Bone marrow (tissue), 2 donors: ENCODE measurements at regions not wholly inside any gene's neighbourhood (a gene's known extent, or its start where the extent isn't known, plus 50 kb on each side); places are given as distances from the start of the nearest gene placed in this dataset.

ENCODE experiments used
- DNase-seq, 2 donors: peaks; one replicate each; lab custom pipeline; 2025; lab: John Stamatoyannopoulos, UW

DNA sequence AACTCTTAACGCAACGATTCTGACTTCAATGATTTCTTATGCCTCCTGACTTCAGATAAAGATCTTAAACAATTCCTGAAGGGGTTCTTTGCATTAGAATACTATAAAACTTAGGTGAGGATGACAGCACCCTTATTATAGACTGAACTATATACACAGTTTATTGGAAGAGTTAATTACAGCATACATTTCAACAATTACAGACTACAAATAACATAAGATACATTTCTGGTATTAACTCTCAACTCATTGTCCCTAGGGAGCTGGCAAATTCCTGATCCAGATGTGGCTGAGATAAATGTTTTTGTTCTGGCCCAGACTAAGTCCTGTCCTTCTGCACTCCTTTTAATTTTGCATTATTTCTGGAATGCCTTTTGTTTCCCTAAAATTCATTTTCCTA lies 155.5 kb upstream of the TMC3 start:
- DNase-seq = no peak

DNA sequence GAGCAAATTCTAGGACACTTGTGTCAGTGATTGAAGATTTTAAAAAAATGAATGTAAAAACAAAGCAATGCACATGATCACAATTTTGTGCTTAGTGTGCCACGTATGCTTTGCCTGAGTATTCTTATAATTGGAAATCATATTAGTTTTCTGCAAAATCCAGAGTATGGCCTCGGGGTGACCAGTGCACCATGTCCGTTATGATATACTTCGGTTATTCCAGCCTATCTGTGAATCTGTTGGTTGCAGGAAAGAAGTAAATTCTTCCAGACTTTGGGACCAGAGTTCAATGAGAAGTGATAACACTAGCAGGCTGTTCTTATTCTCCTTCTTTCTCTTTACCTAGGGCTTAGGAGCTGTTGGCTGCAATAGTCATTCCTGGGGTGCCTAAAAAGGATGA lies 152.0 kb upstream of the TMC3 start:
- DNase-seq = no peak

DNA sequence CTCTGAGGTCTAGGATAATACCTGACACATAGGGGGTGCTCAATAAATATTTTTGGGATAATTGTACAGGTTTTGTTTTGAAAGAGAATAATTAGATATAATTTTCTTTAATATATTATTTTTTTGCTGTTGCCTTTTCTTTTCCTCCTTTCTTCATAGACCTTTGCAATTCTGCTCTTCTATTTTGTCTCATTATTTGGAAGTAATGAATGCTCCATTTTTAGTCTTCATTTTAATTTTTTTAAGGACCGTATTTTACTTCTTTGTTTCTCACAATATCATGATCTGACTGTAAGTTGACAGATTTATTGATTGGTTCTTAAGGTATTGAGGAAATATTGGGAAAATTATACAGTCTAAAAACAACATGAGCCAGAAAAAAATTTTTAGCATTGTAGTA lies 150.5 kb upstream of the TMC3 start:
- no peak for DNase-seq

DNA sequence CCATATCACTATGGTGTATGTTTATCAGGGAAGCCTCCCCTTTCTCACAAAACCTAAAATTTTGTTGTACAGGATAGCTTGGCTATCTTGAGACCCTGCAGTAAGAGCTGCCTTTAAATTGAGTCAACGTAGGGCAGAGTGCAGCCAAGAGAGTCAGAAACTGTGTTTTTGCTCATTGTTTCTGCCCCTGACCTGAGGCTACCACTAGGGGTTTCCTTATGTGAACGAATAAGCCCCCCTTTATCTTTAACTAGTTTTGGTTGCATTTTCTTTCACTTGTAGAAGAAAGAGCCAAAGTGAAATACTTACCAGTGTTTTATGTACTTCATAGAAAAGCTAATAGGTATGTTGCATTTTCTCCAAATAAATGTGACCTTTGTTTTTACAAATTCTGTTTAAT lies 149.9 kb upstream of the TMC3 start:
- no peak for DNase-seq

DNA sequence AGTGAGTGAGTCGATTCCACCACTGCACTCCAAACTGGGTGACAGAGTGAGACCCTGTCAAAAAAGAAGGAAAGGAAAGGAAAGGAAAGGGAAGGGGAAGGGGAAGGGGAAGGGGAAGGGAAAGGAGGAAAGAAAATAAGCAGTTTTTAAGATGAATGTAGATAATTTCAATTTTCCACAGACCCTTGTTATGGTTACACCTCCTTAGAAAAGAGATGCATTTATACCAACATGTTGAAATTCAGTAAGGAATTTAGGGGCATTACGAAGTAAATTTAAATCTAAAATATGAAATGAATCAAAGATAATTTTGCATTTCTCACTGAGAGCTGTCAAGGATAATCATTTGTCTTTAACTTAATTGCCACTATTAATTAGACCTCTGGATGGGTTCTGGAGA lies 146.5 kb upstream of the TMC3 start:
- no peak for DNase-seq

DNA sequence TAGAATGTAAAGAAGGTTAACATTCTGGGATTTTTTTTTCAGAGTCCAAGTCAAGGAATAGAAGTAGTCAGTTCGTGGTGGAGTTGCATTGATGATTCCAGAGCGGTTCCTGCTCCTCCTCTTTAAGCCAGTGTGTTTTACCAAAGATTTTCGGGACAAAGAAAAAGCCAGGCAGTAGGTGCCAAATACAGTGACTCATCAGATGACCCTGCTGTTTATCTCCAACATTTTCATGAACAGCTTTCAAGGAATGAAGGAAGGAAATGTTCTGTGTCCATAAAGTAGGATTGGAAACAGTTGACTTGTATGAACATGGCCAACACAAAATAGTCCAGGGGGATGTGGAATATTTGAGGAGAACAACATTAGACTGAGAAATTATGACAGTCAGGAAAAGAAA lies 142.4 kb upstream of the TMC3 start:
- DNase-seq = no peak

DNA sequence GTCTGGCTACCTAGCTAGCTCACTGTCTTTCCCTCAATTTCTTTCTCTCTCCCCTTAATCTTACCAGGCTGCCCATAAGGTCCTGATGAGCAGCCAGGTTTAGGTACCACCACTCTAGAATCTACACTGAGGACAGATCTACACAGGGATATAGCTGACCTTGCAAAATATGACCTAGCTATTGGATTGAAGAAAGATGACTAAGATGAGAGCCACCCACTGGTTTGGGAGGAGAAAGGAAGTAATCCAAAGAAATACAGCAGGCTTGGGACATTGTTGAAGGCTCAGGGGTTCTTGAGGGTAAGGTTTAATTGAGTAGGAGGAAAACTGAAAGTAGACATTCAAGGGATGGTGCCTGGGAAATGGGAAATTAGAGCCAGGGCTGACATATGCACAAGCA lies 142.0 kb upstream of the TMC3 start:
- no peak for DNase-seq

DNA sequence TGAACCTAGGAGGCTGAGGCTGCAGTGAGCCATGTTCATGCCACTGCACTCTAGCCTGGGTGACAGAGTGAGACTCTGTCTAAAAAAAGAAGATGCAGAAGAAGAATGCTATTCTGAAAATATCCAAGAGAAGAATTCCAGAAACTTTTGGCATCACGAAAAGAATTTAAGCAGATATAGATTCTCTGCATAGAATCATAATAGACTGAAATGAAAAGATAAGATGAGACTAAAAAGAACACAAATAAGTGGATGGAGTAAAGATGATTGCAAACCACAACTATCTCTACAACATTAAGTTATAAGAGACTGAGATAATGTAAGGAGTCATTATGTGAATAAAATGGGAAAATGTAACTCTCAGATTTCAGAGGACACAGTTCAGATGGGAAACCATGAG lies 140.7 kb upstream of the TMC3 start:
- no peak for DNase-seq

DNA sequence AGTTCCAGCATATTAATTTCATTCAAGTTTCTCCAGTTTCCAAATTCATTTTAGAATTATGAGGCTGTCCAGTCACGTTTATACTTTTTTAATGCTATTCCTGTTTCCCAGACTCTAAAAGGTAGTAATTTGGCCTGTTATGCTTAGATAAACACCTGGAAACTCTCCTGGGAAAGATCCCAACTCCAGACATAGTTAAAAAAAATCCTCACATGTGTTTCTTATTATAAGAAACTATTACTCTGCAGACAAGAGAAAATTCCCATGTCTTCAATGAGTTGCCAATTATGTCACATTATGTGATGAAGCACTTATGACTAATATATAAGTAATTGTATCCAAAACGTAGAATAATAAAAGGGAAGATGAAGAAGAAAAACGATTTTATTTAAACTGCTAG lies 137.1 kb upstream of the TMC3 start:
- DNase-seq = no peak

DNA sequence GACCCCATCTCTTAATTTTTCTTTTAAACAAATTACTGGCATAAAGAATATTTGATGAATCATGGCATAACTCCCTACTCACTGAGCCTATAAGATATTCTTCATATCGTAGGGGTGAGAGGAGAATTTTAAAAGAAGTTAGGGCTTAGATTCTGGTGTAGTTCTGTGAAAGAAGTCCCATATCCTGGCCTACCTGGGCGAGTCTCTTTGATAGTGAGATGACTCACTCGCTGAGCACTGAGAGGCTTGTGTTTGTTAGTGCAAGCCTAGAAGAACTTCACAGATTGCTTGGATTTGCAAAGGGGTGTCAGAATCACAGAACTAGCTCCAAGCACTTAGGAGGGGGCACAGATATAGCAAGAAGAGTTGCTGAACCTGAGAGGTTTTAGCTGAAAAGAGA lies 133.8 kb upstream of the TMC3 start:
- DNase-seq = no peak

DNA sequence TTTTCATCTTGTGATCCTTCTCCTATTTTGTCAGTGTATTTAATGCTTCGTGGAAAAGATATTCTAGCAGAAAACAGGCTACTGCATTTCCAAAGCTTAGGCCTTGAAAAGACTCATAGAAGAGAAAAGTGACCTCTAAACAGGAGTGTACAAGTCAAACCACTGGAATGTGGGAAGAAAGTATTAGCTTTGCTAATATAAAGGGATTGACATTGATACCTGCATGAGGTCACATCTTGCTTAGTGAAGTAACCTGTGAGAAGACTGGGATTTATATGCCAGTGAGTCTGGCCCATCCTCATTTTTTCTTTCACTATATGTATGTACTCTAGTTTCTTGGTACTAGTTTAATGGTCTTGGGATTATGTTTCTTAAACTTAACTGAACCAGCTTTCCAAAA lies 132.9 kb upstream of the TMC3 start:
- DNase-seq = no peak

DNA sequence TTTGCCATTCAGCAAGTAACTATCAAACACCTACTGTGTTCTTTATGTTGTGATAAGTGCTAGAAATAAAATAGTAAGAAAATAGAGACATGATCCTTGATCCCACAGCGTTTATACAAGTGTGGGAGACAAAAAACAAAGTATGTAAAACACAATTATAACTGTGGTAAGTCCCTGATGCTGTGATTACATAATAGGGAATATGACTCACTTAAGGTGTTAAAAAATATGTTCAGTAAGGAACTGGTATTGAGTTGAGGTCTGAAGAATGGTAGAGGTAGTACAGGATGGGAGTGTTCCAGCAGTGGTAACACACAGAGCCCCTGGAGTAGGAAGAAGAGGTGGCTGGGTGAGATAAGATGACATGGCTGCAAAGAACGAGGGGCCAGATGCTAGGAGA lies 132.1 kb upstream of the TMC3 start:
- no peak for DNase-seq

DNA sequence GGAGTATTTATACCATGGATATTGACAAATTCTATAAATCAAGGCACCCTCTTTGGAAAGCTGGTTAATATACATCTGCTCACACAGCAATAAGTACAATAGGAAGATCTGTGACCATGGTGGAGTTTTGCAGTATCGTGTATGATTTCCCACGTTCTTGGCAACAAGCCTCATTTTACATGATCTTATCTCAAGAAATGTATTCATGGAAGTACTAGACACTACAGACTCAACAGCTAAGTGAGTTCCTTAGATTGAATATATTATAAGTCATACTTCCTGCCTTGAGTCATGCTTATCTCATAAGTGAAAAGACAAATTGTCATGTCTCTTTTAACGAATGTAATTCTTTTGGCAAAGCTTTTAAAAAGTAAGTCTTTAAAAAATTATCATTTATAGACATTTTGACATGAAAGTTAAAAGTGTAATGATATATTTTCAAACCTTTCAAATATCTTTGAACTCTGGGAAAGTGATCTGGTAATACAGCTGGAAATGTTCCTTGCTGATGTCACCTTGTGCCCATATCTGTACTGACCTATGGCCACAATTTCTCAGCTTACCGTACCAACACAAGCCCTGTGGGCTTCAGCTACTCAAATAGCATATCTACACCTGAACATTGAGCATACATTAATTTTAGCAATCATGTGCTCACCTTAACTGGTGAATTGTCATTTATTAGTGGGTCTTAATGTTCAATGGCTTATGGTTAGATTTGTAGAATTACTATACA lies 130.3 kb upstream of the TMC3 start:
- peak in 1 of 2 donors; percentile 56 for DNase-seq

DNA sequence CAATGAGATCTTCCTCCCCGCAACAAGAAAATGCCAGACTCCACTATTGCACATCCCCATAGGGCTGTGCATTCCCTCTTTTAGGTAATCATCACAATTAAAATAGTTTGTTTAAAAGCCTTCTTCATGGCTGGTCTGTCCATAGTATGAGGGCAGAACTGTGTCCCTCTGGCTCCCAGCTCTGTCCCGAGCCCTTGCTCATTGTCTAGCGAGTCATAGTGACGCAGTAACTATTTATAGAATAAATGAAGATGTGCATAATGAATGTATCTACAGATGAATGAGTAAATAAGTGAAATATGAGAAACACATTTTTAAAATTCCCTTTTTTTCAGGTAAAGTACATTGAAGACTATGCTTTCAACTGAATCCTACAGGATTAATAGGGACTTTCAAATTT lies 128.4 kb upstream of the TMC3 start:
- no peak for DNase-seq

DNA sequence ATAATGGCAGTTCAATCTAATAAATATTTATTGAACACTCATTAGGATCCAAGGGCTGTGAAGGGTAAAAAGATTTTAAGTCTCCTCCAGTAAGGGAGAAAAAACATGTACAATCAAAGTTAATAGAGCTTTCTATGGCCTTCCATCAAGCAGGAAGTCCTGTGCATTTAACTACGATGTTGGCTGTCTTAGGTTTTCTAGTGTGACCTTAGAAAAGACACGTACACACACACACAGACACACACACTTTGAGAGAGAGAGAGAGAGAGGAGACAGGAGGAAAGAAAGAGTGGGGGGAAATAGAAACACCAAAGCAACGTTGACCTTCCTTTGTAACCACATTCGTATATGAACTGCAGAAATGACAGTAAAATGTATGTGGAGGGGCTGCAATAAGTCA lies 126.1 kb upstream of the TMC3 start:
- DNase-seq = no peak

DNA sequence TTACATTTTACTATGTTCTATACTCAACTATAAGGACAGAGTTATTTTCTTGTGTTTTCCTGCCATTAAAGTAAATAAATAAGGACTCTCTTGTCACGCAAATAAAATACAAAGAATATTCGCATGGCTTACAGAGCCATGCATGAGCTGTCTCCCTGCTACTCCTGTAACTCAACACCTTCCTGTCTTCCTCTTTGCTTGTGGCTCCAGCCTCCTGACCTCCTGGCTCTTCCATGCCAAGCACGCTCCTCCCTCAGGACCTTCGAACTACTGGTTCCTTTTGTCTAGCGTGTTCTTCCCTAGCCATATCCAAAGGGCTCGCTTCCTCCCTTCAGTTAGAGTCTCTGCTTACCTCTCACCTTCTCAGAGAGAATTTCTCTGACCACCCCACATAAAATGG lies 124.3 kb upstream of the TMC3 start:
- DNase-seq = no peak

DNA sequence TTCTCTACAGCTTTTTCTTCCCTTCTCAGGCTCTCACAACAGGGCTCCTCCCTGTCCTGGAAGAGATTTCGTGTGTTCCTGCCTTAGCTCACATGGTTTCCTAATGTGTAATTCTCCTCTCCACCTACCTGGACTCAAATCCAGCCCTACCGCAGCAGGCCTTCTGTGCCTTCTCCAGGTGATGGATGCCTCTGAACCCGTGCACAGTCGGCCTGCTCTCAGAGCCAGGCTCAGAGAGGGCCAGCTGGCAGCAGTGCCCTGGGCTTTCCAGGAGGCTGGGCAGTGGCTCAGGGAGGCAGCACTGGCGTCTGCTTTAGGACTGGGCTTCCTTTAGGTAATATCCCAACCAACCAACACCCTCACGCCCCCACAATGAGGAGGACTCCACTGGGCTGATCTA lies 123.2 kb upstream of the TMC3 start:
- DNase-seq = no peak

DNA sequence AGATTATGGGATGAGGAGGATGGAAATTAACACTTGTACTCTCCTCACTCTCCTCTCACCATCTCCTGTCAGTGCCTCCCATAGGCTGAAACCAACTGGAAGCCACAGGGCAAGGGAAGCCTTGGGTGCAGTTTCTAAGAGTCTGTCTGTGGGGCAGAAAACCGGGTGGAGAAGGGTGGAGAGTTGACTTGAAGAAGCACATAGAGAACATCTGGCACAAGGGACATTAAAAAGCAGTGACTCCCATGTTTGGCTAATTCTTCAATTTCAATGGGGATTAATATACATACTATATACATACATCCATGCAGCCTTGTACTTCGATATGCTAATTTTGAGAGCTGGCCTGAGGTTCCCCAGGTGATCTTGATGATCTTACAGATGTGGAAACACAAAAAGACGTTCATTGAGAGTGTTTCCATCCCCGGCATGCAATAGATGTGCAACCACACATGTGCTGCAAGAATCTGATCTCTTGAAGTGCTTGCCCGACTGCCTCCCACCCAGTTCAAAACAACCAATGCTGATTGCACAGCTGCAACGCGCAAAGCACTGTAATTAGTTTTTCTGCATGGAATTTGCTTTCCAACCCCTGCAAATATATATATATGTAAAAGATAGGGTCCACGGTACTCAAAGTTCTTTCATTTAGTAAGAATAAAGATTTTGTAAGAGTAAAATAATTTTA lies 121.9 kb upstream of the TMC3 start:
- no peak for DNase-seq

DNA sequence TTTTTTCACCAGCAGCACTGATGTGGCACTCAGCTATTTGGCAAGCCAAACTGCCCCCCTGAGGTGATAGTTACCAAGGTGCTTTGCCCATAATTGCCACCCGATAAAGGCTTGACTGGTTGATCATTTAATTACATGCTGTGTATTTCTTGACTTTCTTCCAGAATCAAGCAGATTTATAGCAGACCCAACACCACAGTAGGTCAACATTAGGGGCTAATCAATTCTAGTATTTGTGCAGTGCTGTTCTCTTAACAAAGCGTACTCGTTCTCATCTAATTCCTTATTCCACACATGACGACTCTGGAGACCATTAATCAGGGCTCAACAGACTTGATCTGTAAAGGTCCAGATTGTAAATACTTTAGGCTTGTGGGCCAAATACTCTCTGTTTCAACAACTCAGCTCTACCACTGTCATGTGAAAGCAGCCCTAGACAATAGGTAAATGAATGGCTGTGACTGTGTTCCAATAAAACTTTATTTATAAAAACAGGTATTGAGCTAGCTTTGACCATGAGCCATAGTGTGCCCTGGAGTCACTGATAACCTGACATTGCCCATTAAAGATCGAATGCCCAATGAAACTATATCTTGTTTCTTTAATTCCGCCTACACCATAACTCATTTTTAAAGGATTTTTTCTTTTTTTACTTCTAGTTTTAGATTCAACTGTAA lies 119.1 kb upstream of the TMC3 start:
- no peak for DNase-seq

DNA sequence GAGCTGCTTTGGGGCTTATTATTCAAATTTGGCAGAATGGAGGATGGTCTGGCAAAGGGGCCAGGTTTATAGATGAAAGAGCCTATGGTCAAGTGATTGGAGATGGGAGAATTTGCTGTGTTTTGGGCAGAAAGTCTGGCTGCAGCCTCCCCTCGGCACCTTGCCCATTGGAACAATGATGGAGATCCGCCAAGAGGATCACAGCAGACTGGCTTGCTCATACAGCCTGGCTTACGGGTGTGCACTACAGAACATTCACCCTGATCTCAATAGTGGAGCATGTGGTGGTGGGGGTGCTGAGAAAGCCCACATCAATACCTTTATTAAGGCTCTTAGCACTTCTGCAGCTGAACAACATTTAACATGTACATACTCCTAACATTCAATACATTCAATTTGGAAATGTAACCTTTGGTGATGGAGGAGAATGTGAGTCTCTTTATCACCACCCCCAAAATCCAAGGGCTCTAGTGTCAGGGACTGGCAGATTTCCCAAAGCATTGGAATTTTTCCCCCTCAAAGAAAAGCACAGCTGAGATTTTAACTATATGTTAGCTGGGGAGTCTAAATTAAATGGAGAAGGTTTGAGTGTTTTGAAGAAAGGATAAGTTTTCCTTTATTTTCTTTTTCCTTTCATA lies 118.4 kb upstream of the TMC3 start:
- DNase-seq = no peak

DNA sequence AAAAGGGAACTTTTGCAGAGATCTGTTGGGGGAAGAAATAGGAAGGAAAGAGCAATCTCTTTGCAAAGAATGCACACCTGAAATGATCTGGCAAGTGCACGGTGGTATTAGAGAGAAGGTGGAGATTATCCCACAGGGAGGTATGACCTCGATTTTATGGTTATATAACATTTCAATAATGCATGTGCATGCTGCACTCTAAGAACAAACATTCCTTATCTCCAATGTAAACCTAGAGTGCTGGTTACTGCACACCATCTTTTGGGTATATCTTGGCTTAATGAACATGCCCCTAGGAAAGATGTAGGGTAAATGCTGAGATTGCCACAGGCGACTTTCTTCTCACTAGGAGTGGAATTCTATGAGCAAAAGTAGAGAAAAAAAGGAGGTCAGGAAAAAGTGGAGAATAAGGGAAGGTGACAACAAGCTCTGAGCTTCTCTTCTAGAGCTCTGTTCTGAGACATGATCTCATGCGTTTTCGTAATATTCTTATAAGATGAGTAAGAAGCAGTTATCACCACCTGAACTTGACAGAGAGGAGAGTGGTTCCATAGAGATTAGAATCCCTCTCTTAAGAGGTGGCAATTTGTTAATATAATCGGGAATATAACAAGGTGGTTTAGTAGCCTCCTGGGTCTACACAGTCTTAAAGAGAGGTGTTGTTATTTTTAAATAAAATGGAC lies 117.5 kb upstream of the TMC3 start:
- DNase-seq = no peak

DNA sequence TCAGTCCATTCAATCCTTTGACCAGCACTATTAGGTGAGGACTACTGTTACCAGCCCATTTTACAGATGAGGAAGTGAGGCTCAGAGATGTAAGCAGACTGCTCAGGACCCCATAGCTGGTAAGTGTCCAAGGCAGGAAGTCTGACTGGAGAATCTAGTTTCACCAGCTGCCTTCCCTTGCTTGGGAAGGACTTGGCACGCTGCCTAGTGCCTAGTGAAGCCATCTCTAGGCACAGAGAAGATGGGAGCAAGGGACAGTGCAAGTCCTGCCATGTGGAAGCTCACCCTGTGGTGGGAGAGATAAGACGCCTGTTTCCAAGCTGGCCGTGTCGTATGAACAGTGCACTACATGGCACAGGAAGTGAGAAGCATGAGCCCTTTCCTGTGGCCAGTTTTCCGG lies 111.8 kb upstream of the TMC3 start:
- DNase-seq = no peak
